PC-3 (cell line): ENCODE measurements at regions not wholly inside any gene's neighbourhood (a gene's known extent, or its start where the extent isn't known, plus 50 kb on each side); places are given as distances from the start of the nearest gene placed in this dataset.
A peak's percentile ranks its signal among the peaks of the same experiment; 100 is the strongest.

Experiments
- ATAC-seq: fragments of 200-7000 bp; cut with Tn5 transposase; 2 replicates; pipeline ENCODE4 v1.9.1; 2020; ENCODE audit warnings: mild to moderate bottlenecking, moderate library complexity
- BruUV-seq: library from RNA; stranded (reverse); fragments of 400-500 nt; replicated peaks from 2 replicates; lab custom pipeline; 2021; lab: Mats Ljungman, UMichigan
- CTCF ChIA-PET: fragments of 300-600 bp; sonication (Branson Sonifier 250); formaldehyde crosslinking; loops from one replicate; lab custom pipeline; 2022; ENCODE audit warnings: antibody characterized with exemption; lab: Charles Lee
- POLR2A ChIA-PET: fragments of 300-600 bp; sonication (Branson Sonifier 250); formaldehyde crosslinking; loops from one replicate; lab custom pipeline; 2022; ENCODE audit warnings: antibody characterized with exemption; ENCODE audit not compliant: unreplicated experiment; lab: Charles Lee
- DNase-seq: peaks from one replicate; pipeline ENCODE4 v3.0.0-alpha.2; 2015
- H2AFZ ChIP-seq: fragments of 300-600 bp; sonication (generic); 2 replicates; pipeline ENCODE4 v1.6.0; 2016; ENCODE audit warnings: antibody characterized with exemption, low read length
- H3F3A ChIP-seq: fragments of 300-600 bp; sonication (generic); one replicate; pipeline ENCODE4 v1.6.0; 2017; ENCODE audit warnings: antibody characterized with exemption, low read length, control low read depth, mild to moderate bottlenecking; ENCODE audit not compliant: unreplicated experiment
- H3K27ac ChIP-seq: fragments of 300-600 bp; sonication (generic); 2 replicates; pipeline ENCODE4 v1.5.1; 2016; ENCODE audit warnings: mild to moderate bottlenecking, low read length
- H3K27me3 ChIP-seq: fragments of 300-600 bp; sonication (generic); 2 replicates; pipeline ENCODE4 v1.6.1; 2016; ENCODE audit warnings: low read length, mixed read lengths
- H3K36me3 ChIP-seq: fragments of 300-600 bp; sonication (generic); 2 replicates; pipeline ENCODE4 v1.6.1; 2016; ENCODE audit warnings: low read depth, mixed run types, low read length, mixed read lengths
- H3K4me1 ChIP-seq: fragments of 300-600 bp; sonication (generic); 2 replicates; pipeline ENCODE4 v1.5.1; 2016; ENCODE audit warnings: low read length; ENCODE audit not compliant: insufficient read depth
- H3K4me2 ChIP-seq: fragments of 300-600 bp; sonication (generic); 2 replicates; pipeline ENCODE4 v1.6.0; 2016; ENCODE audit warnings: low read length
- H3K4me3 ChIP-seq: fragments of 300-600 bp; sonication (generic); 2 replicates; pipeline ENCODE4 v1.5.1; 2016; ENCODE audit warnings: mild to moderate bottlenecking, low read length, mixed read lengths
- H3K79me2 ChIP-seq: fragments of 300-600 bp; sonication (generic); 2 replicates; pipeline ENCODE4 v1.6.1; 2017; ENCODE audit warnings: low read length, mixed read lengths
- H3K9ac ChIP-seq: fragments of 300-600 bp; sonication (generic); 2 replicates; pipeline ENCODE4 v1.6.0; 2016; ENCODE audit warnings: mild to moderate bottlenecking, low read length
- H3K9me2 ChIP-seq: fragments of 300-600 bp; sonication (generic); replicated peaks from 2 replicates; pipeline ENCODE4 v1.6.1; 2016; ENCODE audit warnings: mixed run types, low read length, mixed read lengths
- H3K9me3 ChIP-seq: fragments of 300-600 bp; sonication (generic); 2 replicates; pipeline ENCODE4 v1.6.1; 2016; ENCODE audit warnings: low read length, mixed read lengths
- H4K20me1 ChIP-seq: fragments of 300-600 bp; sonication (generic); 2 replicates; pipeline ENCODE4 v1.6.1; 2016; ENCODE audit warnings: low read length, mixed read lengths
- CTCF ChIP-seq: fragments of 300-600 bp; sonication (generic); conservative IDR thresholded peaks from 2 replicates; pipeline ENCODE4 v1.5.1; 2017; ENCODE audit warnings: antibody characterized with exemption, low read depth, mild to moderate bottlenecking, low read length
- EZH2 ChIP-seq: fragments of 300-600 bp; sonication (generic); IDR thresholded peaks from one replicate; pipeline ENCODE4 v1.6.1; 2017; ENCODE audit warnings: antibody characterized with exemption, mild to moderate bottlenecking, low read length; ENCODE audit not compliant: unreplicated experiment
- EZH2phosphoT487 ChIP-seq: fragments of 300-600 bp; sonication (generic); IDR thresholded peaks from 2 replicates; pipeline ENCODE4 v1.6.1; 2018; ENCODE audit warnings: mild to moderate bottlenecking, antibody characterized with exemption, low read length, borderline replicate concordance
- intact Hi-C: fragments of 100-400 bp; cut with micrococcal nuclease; formaldehyde crosslinking; loops from 2 replicates; pipeline ENCODE4 v1.9.0; 2023

- Histone ChIP-seq H3K27ac (peak overlapping the region; percentile 83), H3K4me1 (peaks cover 55% of the 10 kb centered on the region), H3K27me3 (no peaks in the 10 kb centered on the region), H2AFZ (no peak overlapping the region), H3K9ac (peak overlapping the region; percentile 43), H3K4me3 (no peak overlapping the region), H3K9me2 (no peaks in the 10 kb centered on the region), H3K36me3 (no peaks in the 10 kb centered on the region), H3K79me2 (no peaks in the 10 kb centered on the region), H4K20me1 (no peaks in the 10 kb centered on the region), H3K4me2 (peak overlapping the region; percentile 53), H3F3A (peaks cover 4% of the 10 kb centered on the region), H3K9me3 (no peaks in the 10 kb centered on the region)
- ATAC-seq (peak; percentile 8; the same call in 1 of the 2 replicates), DNase-seq (no peak)
- POLR2A ChIA-PET = interaction anchor here (0.8 kb wide), 1 partner anchor 102 kb away, joined by 3 read pairs; no protein-coding TSS in a partner anchor
- TSS peak; percentile 65 for BruUV-seq
- intact Hi-C loops = loop anchor here (1.0 to 5.0 kb wide), 5 partner anchors 19 to 256 kb away; no protein-coding TSS in a partner anchor
- TF ChIP-seq CTCF (no peak), EZH2 (no peak), EZH2phosphoT487 (no peak)
- CTCF ChIA-PET = interaction anchor here (0.6 to 0.9 kb wide), 4 partner anchors 37 to 202 kb away, joined by 3 to 4 read pairs (median 4); no protein-coding TSS in a partner anchor
Measured at GRCh38 chr2:196334710-196335109, 163.3 kb upstream of the STK17B start.

GRCh38 chr2:196335221-196335634 is 163.8 kb upstream of the STK17B start:
- ATAC-seq (peak; percentile 85), DNase-seq (peak; percentile 98)
- Histone ChIP-seq H3K9me2 (no peaks in the 10 kb centered on the region), H4K20me1 (no peaks in the 10 kb centered on the region), H3K27ac (peak overlapping the region; percentile 83), H3K27me3 (no peaks in the 10 kb centered on the region), H3K9ac (peak overlapping the region; percentile 49), H3K9me3 (no peaks in the 10 kb centered on the region), H3K4me2 (peak overlapping the region; percentile 61), H2AFZ (peak overlapping the region; percentile 22), H3F3A (peaks cover 4% of the 10 kb centered on the region), H3K36me3 (no peaks in the 10 kb centered on the region), H3K4me3 (no peak overlapping the region; the same call in 1 of the 2 replicates), H3K4me1 (peaks cover 54% of the 10 kb centered on the region), H3K79me2 (no peaks in the 10 kb centered on the region)
- no TSS peak for BruUV-seq
- ChIA-PET POLR2A (interaction anchor here (0.8 kb wide), 1 partner anchor 102 kb away, joined by 3 read pairs; no protein-coding TSS in a partner anchor), CTCF (interaction anchor here (0.7 to 0.9 kb wide), 3 partner anchors 37 to 119 kb away, joined by 3 to 4 read pairs (median 4); no protein-coding TSS in a partner anchor)
- TF ChIP-seq EZH2phosphoT487 (no peak), EZH2 (no peak), CTCF (no peak)
- intact Hi-C loops = loop anchor here (1.0 to 5.0 kb wide), 5 partner anchors 20 to 257 kb away; no protein-coding TSS in a partner anchor

GRCh38 chr2:196336207-196336606 is 164.8 kb upstream of the STK17B start:
- no peaks in the 10 kb centered on the region for H3K9me2 ChIP-seq
- H3K27ac ChIP-seq = peak overlapping the region; percentile 83
- CTCF ChIA-PET = no interaction called here
- ATAC-seq (no peak), DNase-seq (no peak)
- no peaks in the 10 kb centered on the region for H3K79me2 ChIP-seq
- TF ChIP-seq EZH2 = no peak
- no peak for TF ChIP-seq CTCF
- TF ChIP-seq EZH2phosphoT487 = no peak
- H3K4me2 ChIP-seq = peak overlapping the region; percentile 61
- no peak overlapping the region for H2AFZ ChIP-seq
- H3K4me3 ChIP-seq = no peak overlapping the region
- peak overlapping the region; percentile 49 for H3K9ac ChIP-seq
- no peaks in the 10 kb centered on the region for H3K9me3 ChIP-seq
- POLR2A ChIA-PET = no interaction called here
- peaks cover 4% of the 10 kb centered on the region for H3F3A ChIP-seq
- H3K27me3 ChIP-seq = no peaks in the 10 kb centered on the region
- intact Hi-C loops = loop anchor here (2.0 to 5.0 kb wide), 2 partner anchors 104 to 117 kb away; no protein-coding TSS in a partner anchor
- no peaks in the 10 kb centered on the region for H3K36me3 ChIP-seq
- H4K20me1 ChIP-seq = no peaks in the 10 kb centered on the region
- BruUV-seq = no TSS peak
- peaks cover 45% of the 10 kb centered on the region for H3K4me1 ChIP-seq
